HG03108 (cell line): ENCODE measurements at regions not wholly inside any gene's neighbourhood (a gene's known extent, or its start where the extent isn't known, plus 50 kb on each side); places are given as distances from the start of the nearest gene placed in this dataset.
A peak's percentile ranks its signal among the peaks of the same experiment; 100 is the strongest.

Source experiments
- ATAC-seq: cut with Tn5 transposase; IDR thresholded peaks from one replicate; pipeline ENCODE4 v1.9.1; 2021; ENCODE audit warnings: moderate library complexity; ENCODE audit not compliant: unreplicated experiment

- no peak for ATAC-seq
These were observed 90.0 kb upstream of the STT3B start for GRCh38 chr3:31442755-31443154.

GRCh38 chr3:31444220-31445142 lies 88.2 kb upstream of the STT3B start:
- ATAC-seq: no peak

GRCh38 chr3:31445701-31446100 lies 87.0 kb upstream of the STT3B start:
- ATAC-seq: no peak

- peak; percentile 45 for ATAC-seq
These were observed 84.5 kb upstream of the STT3B start for GRCh38 chr3:31448035-31448881.

GRCh38 chr3:31448882-31449243 lies 83.9 kb upstream of the STT3B start:
- ATAC-seq: peak; percentile 28

GRCh38 chr3:31449318-31449717 lies 83.4 kb upstream of the STT3B start:
- ATAC-seq: no peak

GRCh38 chr3:31450345-31450744 lies 82.4 kb upstream of the STT3B start:
- ATAC-seq: no peak

GRCh38 chr3:31452495-31453106 lies 80.1 kb upstream of the STT3B start:
- no peak for ATAC-seq

GRCh38 chr3:31453430-31453829 lies 79.3 kb upstream of the STT3B start:
- ATAC-seq: no peak

GRCh38 chr3:31455524-31455923 lies 77.2 kb upstream of the STT3B start:
- no peak for ATAC-seq

- no peak for ATAC-seq
These were observed 76.4 kb upstream of the STT3B start for GRCh38 chr3:31456373-31456772.

- ATAC-seq: no peak
These were observed 71.3 kb upstream of the STT3B start for GRCh38 chr3:31461426-31461825.

GRCh38 chr3:31462050-31462569 lies 70.6 kb upstream of the STT3B start:
- ATAC-seq: peak; percentile 80

GRCh38 chr3:31465999-31466398 lies 66.7 kb upstream of the STT3B start:
- ATAC-seq: no peak

- no peak for ATAC-seq
These were observed 65.9 kb upstream of the STT3B start for GRCh38 chr3:31466866-31467265.

- no peak for ATAC-seq
These were observed 64.3 kb upstream of the STT3B start for GRCh38 chr3:31468433-31468832.

- ATAC-seq: no peak
These were observed 63.3 kb upstream of the STT3B start for GRCh38 chr3:31469385-31469784.

GRCh38 chr3:31472479-31473390 lies 60.0 kb upstream of the STT3B start:
- ATAC-seq: no peak

GRCh38 chr3:31476209-31476608 lies 56.5 kb upstream of the STT3B start:
- ATAC-seq: no peak

- ATAC-seq: no peak
These were observed 53.3 kb upstream of the STT3B start for GRCh38 chr3:31479431-31479830.
